HL-60 (cell line): ENCODE measurements at regions not wholly inside any gene's neighbourhood (a gene's known extent, or its start where the extent isn't known, plus 50 kb on each side); places are given as distances from the start of the nearest gene placed in this dataset.

Experiments used
- DNase-seq, 2 experiments: peaks; one replicate each; pipeline ENCODE4 v3.0.0-alpha.2; 2010 to 2020; ENCODE audit warnings: low read depth in 1 of 2, low spot score in 1 of 2
- H3K27ac ChIP-seq: fragments of 250-450 bp; sonication (Bioruptor Pico); replicated peaks from 2 replicates; pipeline ENCODE4 v1.5.1; 2020; ENCODE audit warnings: mild to moderate bottlenecking, moderate library complexity
- H3K27me3 ChIP-seq: fragments of 250-450 bp; sonication (Bioruptor Pico); 2 replicates; pipeline ENCODE4 v1.5.1; 2021; ENCODE audit warnings: mild to moderate bottlenecking, moderate library complexity; ENCODE audit not compliant: insufficient read depth, poor library complexity, severe bottlenecking
- H3K4me3 ChIP-seq: replicated peaks from 2 replicates; pipeline ENCODE4 v1.5.1; 2011; ENCODE audit warnings: mild to moderate bottlenecking, control low read depth, low read length; ENCODE audit not compliant: insufficient read depth
- GABPA ChIP-seq: IDR thresholded peaks from 2 replicates; pipeline ENCODE4 v1.6.1; 2012; ENCODE audit warnings: low read depth
- POLR2AphosphoS5 ChIP-seq: IDR thresholded peaks from 2 replicates; pipeline ENCODE4 v1.6.1; 2012; ENCODE audit warnings: low read depth
- REST ChIP-seq: IDR thresholded peaks from 2 replicates; pipeline ENCODE4 v1.6.1; 2012; ENCODE audit warnings: low read depth; ENCODE audit not compliant: insufficient replicate concordance
- SPI1 ChIP-seq: IDR thresholded peaks from 2 replicates; pipeline ENCODE4 v1.6.1; 2012; ENCODE audit warnings: low read depth, mild to moderate bottlenecking, borderline replicate concordance
- TF ChIP-seq, protein P1 (sequence below): IDR thresholded peaks from one replicate; pipeline ENCODE4 v1.5.1; 2011; ENCODE audit warnings: low read length, control low read depth, inconsistent platforms; ENCODE audit not compliant: insufficient read depth

DNA sequence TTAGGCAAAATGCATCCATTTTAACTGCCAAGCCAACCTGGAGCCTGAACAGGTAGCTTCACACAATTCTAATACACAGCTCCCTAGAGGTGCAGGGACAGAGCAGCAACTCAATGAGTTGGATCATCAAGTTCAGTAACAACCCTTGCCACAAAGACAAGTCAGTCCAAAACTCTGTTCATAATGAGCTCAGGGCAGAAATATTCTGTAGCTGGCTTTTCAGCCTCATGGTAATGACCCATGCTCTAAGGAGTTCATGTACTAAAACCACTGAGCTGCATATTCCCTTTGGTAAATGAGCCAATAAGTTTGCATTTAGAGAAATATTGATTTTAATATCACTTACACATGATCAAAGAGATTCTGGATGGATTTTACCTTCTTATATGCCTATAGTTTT is 316.1 kb downstream of the SEC23A start:
- Histone ChIP-seq H3K4me3 (no peak overlapping the region), H3K27me3 (no peaks in the 10 kb centered on the region), H3K27ac (no peak overlapping the region)
- no peak for DNase-seq
- no peak for TF ChIP-seq GABPA
- no peak for TF ChIP-seq POLR2AphosphoS5
- TF ChIP-seq REST = no peak
- TF ChIP-seq, protein P1, sequence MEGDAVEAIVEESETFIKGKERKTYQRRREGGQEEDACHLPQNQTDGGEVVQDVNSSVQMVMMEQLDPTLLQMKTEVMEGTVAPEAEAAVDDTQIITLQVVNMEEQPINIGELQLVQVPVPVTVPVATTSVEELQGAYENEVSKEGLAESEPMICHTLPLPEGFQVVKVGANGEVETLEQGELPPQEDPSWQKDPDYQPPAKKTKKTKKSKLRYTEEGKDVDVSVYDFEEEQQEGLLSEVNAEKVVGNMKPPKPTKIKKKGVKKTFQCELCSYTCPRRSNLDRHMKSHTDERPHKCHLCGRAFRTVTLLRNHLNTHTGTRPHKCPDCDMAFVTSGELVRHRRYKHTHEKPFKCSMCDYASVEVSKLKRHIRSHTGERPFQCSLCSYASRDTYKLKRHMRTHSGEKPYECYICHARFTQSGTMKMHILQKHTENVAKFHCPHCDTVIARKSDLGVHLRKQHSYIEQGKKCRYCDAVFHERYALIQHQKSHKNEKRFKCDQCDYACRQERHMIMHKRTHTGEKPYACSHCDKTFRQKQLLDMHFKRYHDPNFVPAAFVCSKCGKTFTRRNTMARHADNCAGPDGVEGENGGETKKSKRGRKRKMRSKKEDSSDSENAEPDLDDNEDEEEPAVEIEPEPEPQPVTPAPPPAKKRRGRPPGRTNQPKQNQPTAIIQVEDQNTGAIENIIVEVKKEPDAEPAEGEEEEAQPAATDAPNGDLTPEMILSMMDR = no peak
- TF ChIP-seq SPI1 = no peak

DNA sequence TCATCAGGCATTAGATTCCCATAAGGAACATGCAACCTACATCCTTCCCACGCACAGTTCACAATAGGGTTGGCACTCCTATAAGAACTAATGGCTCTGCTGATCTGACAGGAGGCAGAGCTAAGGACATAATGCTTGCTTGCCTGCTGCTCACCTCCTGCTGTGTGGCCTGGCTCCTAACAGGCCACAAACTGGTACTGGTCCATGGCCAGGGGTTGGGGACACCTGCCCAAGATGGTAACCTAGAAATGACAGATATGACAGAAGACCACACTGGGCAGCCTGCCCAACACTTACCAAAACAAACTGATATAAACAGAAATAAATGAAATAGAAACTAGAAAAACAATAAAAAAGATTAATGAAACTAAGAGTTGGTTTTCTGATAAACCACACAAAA is 325.6 kb downstream of the SEC23A start:
- no peak for DNase-seq
- no peak overlapping the region for H3K27ac ChIP-seq
- H3K27me3 ChIP-seq = no peaks in the 10 kb centered on the region
- H3K4me3 ChIP-seq = no peak overlapping the region
- TF ChIP-seq SPI1 = no peak
- no peak for TF ChIP-seq GABPA
- TF ChIP-seq POLR2AphosphoS5 = no peak
- TF ChIP-seq, protein P1 = no peak

DNA sequence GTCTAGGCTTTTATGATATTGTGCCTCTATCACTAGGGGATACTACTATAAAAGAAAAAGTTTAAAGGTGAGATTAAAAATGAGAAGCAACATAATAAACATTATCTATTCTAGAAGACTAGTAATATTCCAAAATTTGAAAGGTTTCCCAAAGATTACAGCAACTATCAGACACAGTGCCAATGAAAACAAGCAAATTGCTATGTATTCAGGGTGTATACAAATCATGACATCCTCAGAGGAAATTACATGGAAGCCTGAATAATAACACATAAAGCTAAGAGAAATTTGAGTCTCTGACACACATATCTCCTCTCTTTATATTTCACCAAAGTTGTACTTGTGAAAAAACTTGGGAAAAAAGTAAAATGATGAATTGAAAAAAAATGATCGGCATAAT is 327.0 kb downstream of the SEC23A start:
- DNase-seq = no peak
- Histone ChIP-seq H3K27ac (no peak overlapping the region), H3K4me3 (no peak overlapping the region), H3K27me3 (no peaks in the 10 kb centered on the region)
- TF ChIP-seq POLR2AphosphoS5 (no peak), REST (no peak), SPI1 (no peak), GABPA (no peak)
- TF ChIP-seq, protein P1 = no peak

DNA sequence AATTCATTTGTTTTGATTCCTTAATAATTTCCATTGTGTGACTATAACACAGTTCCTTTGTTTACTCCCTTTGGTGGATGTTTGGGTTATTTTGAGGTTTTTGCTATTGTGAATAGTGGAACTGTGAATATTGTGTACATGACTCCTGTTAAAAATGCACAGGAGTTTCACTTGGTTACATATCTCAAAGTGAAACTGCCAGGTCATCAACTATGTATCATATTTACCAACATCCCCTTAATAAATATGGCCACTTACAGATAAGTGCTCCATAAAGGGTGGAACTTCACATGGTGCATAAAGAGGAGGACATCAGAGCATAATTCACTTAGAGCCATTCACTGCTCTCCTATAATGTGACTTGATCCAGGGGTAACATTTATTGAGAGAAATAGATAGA is 328.9 kb downstream of the SEC23A start:
- TF ChIP-seq SPI1 (no peak), POLR2AphosphoS5 (no peak), GABPA (no peak), REST (no peak)
- TF ChIP-seq, protein P1 = no peak
- H3K4me3 ChIP-seq = no peak overlapping the region
- no peak overlapping the region for H3K27ac ChIP-seq
- DNase-seq = no peak
- H3K27me3 ChIP-seq = no peaks in the 10 kb centered on the region
